ENCODE measurements at regions not wholly inside any gene's neighbourhood (a gene's known extent, or its start where the extent isn't known, plus 50 kb on each side); places are given as distances from the start of the nearest gene placed in this dataset.

- H3K9me3 Mint-ChIP-seq: peaks cover 6% of the 10 kb centered on the region
- POLR2A ChIA-PET: no interaction called here
- no peaks in the 10 kb centered on the region for H3K36me3 Mint-ChIP-seq (ENCODE audit: low read depth)
- intact Hi-C loops (cut with micrococcal nuclease): no loop called here
- ATAC-seq (ENCODE audit: low read depth): no peak
- TF ChIP-seq CTCF (IDR thresholded peaks at IDR 0.05): no peak
- H3K4me1 Mint-ChIP-seq: no peaks in the 10 kb centered on the region
- DNase-seq: no peak
- H3K27me3 Mint-ChIP-seq: no peaks in the 10 kb centered on the region
- H3K27ac Mint-ChIP-seq: no peak overlapping the region
- CTCF ChIA-PET: no interaction called here
- no peak overlapping the region for H3K4me3 Mint-ChIP-seq
Observed at GRCh38 chr3:118714800-118715199, 319.8 kb downstream of the IGSF11 start.

GRCh38 chr3:118729546-118729945, 305.1 kb downstream of the IGSF11 start:
- Mint-ChIP-seq H3K9me3 (no peaks in the 10 kb centered on the region), H3K27me3 (no peaks in the 10 kb centered on the region), H3K4me1 (no peaks in the 10 kb centered on the region), H3K27ac (no peak overlapping the region), H3K36me3 (ENCODE audit: low read depth) (no peaks in the 10 kb centered on the region), H3K4me3 (no peak overlapping the region)
- DNase-seq (no peak), ATAC-seq (ENCODE audit: low read depth) (no peak)
- TF ChIP-seq CTCF (IDR thresholded peaks at IDR 0.05): no peak
- POLR2A ChIA-PET: no interaction called here
- intact Hi-C loops (cut with micrococcal nuclease): no loop called here
- CTCF ChIA-PET: no interaction called here

- Mint-ChIP-seq H3K4me1 (no peaks in the 10 kb centered on the region), H3K9me3 (peaks cover 2% of the 10 kb centered on the region), H3K4me3 (no peak overlapping the region), H3K27ac (no peak overlapping the region), H3K27me3 (no peaks in the 10 kb centered on the region), H3K36me3 (ENCODE audit: low read depth) (no peaks in the 10 kb centered on the region)
- TF ChIP-seq CTCF (IDR thresholded peaks at IDR 0.05): no peak
- ATAC-seq (ENCODE audit: low read depth): no peak
- no peak for DNase-seq
- intact Hi-C loops (cut with micrococcal nuclease): no loop called here
- POLR2A ChIA-PET: no interaction called here
- CTCF ChIA-PET: no interaction called here
Observed at GRCh38 chr3:118734664-118735063, 300.0 kb downstream of the IGSF11 start.

GRCh38 chr3:118736107-118736506, 298.5 kb downstream of the IGSF11 start:
- no peak for DNase-seq
- Mint-ChIP-seq H3K36me3 (ENCODE audit: low read depth) (no peaks in the 10 kb centered on the region), H3K9me3 (peaks cover 2% of the 10 kb centered on the region), H3K27me3 (no peaks in the 10 kb centered on the region), H3K4me1 (no peaks in the 10 kb centered on the region), H3K27ac (no peak overlapping the region), H3K4me3 (no peak overlapping the region)
- no peak for TF ChIP-seq CTCF (IDR thresholded peaks at IDR 0.05)
- no peak for ATAC-seq (ENCODE audit: low read depth)
- POLR2A ChIA-PET: no interaction called here
- intact Hi-C loops (cut with micrococcal nuclease): no loop called here
- CTCF ChIA-PET: no interaction called here

- no peaks in the 10 kb centered on the region for H3K36me3 Mint-ChIP-seq (ENCODE audit: low read depth)
- H3K4me1 Mint-ChIP-seq: no peaks in the 10 kb centered on the region
- CTCF ChIA-PET: no interaction called here
- no peak for DNase-seq
- H3K27me3 Mint-ChIP-seq: no peaks in the 10 kb centered on the region
- TF ChIP-seq CTCF (IDR thresholded peaks at IDR 0.05): no peak
- no peak overlapping the region for H3K4me3 Mint-ChIP-seq
- H3K9me3 Mint-ChIP-seq: peaks cover 9% of the 10 kb centered on the region
- H3K27ac Mint-ChIP-seq: no peak overlapping the region
- ATAC-seq (ENCODE audit: low read depth): no peak
- intact Hi-C loops (cut with micrococcal nuclease): no loop called here
- POLR2A ChIA-PET: no interaction called here
Observed at GRCh38 chr3:118740722-118741290, 293.8 kb downstream of the IGSF11 start.
